ENCODE measurements at regions not wholly inside any gene's neighbourhood (a gene's known extent, or its start where the extent isn't known, plus 50 kb on each side); places are given as distances from the start of the nearest gene placed in this dataset.

- TF ChIP-seq SIN3A (IDR thresholded peaks at IDR 0.05; ENCODE audit: borderline replicate concordance, insufficient read depth, low read length), result no peak
- no peak for TF ChIP-seq POLR2AphosphoS5 (IDR thresholded peaks at IDR 0.05; ENCODE audit: low read depth, low read length)
- no peak for TF ChIP-seq REST (IDR thresholded peaks at IDR 0.05; ENCODE audit: insufficient read depth in 1 of 2, low read depth in 2 of 2, low read length in 2 of 2)
Observed at GRCh38 chr2:136423516-136423996, 305.6 kb upstream of the CXCR4 start.
